ENCODE measurements at regions not wholly inside any gene's neighbourhood (a gene's known extent, or its start where the extent isn't known, plus 50 kb on each side); places are given as distances from the start of the nearest gene placed in this dataset.
"Not testable (repeated sequence)": the region's sequence is repeated elsewhere in the genome, so short reads cannot be mapped to it uniquely, and the experiment has no call there.

DNA sequence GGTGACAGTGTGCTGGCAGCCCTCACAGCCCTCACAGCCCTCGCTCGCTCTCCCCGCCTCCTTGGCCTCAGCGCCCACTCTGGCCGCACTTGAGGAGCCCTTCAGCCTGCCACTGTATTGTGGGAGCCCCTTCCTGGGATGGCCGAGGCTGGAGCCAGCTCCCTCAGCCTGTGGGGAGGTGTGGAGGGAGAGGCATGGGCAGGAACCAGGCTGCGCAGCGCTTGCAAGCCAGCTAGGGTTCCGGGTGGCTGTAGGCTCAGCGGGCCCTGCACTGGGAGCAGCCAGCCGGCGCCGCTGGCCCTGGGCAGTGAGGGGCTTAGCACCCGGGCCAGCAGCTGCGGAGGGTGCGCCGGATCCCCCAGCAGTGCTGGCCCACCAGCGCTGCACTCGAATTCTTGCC, 177.0 kb downstream of the MSX2 start:
- DNase-seq, result no peak

DNA sequence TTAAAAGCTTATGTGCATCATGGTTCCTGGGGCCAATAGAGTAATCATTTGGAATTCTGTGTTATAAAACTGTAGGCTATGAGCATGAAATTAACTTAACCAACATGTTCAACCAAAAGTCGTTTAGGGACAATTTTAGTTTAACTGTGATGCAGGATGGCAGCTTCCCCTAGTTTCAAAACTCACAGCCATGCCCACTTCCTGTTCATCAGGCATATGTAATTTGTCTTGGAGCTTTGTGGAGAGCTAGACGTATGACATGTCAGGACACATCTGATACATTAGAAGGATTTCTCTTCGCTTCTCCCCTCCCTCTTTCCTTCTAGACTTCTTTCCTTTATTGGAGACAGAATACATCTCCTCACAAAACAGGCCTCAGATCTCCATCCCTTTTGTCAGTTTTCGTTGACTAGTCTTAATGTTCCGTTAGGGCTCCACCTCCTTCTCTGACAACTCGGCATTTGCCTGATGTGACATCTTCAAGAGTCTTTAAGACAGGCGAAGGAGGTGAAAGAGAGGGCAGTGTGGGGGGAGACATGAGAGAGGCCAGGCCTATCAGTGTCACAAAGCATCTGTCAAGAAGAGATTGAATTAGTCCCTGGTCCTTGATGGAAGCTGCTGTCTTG, 176.0 kb downstream of the MSX2 start:
- DNase-seq, result peak; percentile 12

DNA sequence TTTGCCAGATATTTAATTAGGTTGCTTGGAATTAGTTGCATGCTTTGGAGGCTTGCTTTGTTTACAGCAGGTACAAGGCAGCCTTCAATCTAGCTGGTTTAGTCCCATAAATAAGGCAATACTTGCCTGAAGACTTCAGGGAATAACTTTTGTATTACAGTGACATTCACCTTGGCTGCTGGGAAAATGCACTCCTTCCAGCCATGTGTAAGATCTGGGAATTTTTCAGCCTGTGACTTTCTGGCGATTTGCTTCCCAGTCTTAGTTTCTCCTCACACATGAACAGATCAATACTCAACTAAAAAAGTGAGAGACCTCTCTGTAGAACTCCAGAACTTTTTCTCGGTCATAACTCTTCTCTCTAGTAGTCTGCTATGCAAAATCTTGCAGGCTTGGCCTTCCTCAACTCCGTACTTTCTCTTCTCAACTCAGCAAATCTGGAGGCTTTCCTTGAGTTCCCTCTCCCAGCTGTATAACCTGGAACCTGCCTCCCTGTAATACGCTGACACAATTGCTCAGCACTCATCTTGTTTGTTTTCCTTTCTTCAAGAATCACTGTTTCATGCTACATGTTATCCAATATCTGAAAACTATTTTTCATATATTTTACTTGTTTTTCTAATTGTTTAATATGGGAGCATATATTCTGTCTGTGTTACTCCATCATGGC, 173.0 kb downstream of the MSX2 start:
- no peak for DNase-seq

DNA sequence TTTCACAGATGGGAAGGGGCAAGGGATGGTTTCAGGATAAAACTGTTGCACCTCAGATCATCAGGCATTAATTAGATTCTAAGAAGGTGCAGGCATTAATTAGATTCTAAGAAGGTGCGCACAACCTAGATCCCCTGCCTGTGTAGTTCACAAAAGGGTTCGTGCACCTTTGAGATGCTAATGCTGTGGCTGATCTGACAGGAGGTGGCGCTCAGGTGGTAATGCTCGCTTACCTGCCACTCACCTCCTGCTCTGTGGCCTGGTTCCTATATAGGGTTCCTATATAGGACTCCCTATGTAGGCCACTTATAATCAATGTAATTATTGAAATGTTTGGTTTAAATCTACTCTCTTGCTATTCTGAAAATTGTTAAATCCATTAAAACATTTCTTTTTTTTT, 171.0 kb downstream of the MSX2 start:
- DNase-seq, result no peak

DNA sequence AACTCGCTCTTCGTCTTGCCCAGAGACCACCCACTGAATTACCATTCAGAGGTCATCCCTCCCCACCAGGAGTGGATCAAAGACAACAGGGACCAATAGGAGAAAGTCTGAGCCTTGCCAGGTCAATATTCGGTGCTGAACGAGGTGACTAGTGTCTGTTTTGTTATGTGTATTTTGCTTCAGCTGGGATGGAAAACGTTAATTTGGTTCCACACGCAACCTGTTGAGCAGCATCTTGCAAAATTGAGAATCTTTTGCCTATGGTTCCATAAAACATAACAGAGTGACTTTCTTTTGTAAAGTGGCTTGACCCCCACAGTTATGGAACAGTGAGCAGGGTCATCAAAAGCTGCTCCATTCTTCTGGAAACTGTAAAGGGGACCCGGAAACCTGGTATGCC, 168.4 kb downstream of the MSX2 start:
- DNase-seq, result no peak

DNA sequence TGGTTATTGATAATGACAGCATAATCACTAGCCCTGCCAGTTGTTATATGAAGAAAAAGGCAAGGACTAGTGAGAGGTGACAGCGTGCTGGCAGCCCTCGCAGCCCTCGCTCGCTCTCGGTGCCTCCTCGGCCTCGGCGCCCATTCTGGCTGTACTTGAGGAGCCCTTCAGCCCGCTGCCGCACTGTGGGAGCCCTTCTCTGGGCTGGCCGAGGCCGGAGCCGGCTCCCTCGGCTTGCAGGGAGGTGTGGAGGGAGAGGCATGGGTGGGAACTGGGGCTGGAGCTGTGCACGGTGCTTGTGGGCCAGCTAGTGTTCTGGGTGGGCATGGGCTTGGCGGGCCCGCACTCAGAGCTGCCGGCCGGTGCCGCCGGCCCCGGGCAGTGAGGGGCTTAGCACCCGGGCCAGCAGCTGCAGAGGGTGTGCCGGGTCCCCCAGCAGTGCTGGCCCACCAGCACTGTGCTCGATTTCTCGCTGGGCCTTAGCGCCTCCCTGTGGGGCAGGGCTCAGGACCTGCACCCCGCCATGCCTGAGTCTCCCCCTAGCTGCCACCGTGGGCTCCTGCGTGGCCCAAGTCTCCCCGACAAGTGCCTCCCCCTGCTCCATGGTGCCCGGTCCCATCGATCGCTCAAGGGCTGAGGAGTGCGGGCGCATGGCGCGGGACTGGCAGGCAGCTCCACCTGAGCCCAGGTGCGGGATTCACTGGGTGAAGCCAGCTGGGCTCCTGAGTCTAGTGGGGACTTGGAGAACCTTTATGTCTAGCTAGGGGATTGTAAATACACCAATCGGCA, 156.2 kb downstream of the MSX2 start:
- not testable (repeated sequence) for DNase-seq

DNA sequence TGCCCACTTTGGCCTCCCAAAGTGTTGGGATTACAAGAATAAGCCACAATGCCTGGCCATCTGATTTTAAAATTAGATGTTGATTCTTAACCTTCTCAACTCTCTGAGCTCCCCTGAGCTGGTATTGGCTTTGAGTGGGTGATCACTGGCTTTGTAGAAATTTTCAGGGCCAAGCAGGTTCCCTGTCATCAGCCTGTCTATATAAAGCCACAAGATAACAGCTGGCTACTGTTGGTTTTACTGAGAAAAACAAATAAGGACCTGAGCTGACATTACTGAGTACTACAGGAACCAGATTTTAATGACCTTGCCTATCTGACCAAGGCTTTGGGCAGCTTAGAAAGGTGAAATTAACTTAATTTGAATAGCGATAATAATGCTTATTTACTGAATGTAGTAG, 153.6 kb downstream of the MSX2 start:
- DNase-seq, result no peak

DNA sequence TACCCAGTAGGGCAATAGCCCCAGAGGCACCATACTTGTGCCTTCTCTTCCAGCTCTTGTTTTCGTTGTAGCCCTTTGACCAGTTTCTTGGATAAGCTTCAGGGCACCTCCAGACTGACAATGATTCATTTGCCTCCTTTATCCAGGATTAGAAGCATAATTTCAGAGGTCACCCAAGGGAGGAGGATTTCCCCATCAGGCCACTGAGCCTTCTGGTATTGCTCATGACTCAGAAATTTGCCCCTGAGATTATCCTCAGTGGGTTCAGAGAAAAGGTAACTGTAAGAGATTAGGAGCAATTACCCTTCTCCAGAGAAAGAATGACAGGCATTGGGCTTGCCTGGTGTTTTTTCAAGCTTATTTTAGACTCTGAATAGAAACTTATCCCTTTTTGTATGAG, 147.9 kb downstream of the MSX2 start:
- no peak for DNase-seq

DNA sequence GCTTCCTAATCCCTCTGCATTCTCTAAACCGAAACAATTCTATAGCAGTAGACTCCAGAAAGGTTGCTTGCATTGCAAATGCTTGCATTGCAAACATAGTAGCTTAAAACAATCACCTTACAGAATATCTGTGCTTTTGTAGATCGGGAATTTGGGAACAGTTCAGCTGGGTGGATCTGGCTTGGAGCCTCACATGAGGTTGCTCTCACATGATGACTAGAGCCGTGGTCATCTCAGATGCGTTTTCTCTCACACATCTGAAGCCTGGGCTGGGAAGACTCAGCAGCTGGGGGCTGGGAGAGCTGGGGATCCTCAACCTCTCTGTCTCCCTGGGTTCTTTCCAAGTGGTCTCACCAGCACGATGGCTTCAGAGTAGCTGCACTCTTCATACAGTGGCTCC, 127.8 kb downstream of the MSX2 start:
- DNase-seq, result no peak

DNA sequence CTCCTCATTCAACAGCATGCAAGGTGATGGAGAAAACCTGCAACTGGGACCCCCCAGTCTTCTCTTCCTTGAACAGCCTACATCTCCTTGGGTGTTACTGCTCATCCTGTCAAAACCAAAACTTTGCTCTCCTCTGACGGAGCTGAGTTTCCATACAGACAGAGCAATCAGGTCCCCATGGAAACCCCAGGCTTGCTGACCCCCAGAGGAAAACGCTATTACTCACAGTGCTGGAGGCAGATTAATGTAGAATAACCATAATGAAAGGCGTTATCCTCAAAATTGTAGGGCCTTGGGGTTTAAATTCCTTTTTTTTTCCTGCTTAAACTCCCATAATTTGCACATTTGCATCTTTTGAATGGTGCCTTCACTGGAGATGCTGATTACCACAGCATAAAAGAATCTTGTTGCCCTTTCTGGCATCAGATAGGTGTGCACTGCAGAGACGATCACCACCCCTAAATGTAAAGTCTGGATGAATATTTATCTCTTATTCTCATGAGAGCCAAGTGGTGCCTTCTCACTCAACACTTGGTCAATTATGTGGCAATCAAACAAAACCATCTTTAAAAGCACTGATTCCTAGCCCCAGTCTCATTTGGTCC, 126.3 kb downstream of the MSX2 start:
- no peak for DNase-seq

DNA sequence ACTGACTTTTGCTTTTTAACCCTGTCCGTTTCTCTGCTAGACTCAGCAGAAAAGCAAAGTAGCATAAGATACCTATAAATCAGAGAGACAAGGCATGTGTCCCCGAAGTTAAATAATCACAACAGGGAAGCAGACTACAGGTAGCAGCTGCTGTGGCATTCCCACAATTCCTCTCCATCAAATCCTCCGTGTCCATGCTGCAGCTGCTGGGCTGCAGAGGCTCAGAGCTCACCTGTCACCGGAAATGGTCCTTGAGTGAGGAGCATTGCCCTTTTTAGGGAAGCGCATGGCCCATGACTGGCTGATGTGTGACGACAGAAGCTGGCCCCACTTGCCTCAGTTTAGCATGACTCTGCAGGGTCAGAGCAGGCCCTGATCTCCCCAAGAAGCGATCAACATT, 125.0 kb downstream of the MSX2 start:
- DNase-seq, result no peak

DNA sequence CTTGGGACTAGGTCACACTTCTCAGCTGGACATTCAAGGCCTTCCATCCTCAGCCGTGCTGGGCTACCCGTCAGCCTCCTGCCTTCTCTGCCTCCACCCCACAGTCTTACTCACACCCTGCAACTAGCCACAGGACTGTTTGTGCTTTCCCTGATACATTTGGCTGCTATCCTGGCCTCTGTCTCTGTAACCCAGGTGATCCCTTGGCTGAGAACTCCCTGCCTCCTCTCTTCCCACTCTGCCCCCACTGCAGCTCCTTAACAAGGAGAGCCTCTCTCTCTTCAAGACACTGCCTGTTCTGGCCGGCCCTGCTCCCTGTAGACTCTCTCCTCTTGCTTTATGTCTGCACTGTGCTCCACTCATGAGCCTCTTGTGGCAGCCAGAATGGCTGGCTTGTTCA, 120.6 kb downstream of the MSX2 start:
- DNase-seq, result no peak

DNA sequence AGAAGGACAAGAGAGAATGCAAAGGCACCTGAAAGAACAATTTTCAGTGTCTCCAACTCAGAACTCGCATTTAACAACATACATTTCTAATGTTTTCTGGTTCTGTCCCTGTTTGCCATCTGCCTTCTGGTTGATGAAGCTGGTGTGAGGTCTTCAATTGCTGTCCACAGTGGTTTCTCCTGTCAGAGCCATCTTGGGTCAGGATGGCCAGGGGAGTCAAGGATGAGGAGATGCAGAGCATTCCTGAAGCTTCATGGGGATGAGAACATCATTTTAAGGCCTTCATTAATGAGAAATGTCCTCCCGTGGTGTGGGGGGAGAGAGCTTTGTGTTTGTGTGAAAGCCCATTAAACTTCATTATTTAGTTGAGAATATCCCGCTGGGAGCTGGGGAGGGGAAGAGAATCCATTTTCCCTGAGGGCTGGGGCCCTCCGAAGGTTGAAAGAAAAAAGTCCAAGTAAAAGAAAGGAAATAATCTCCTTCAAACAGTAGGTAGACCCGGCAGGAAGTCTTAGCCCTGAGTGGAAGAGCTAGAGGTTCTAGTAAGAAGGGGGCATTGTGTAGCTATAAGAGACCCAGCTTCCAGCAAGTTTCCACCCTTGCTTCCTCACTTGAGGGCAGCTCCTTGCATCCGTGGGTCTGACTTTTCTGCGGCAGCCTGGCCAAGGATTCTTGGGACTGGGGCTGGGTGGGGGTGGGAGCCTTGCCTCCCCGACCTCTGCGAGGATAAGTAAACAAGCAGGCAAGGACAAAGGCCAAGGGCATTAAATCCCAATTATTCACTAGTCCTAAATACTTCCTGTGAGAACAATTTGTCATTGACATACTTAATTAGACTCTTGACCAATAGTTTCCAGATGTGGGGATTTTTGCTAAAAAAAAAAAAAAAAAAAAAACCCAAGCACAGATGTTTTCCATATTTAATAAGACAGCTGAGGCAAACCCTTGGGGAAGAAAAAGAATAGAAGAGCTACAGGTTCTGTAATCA, 119.2 kb downstream of the MSX2 start:
- DNase-seq, result peak; percentile 18

DNA sequence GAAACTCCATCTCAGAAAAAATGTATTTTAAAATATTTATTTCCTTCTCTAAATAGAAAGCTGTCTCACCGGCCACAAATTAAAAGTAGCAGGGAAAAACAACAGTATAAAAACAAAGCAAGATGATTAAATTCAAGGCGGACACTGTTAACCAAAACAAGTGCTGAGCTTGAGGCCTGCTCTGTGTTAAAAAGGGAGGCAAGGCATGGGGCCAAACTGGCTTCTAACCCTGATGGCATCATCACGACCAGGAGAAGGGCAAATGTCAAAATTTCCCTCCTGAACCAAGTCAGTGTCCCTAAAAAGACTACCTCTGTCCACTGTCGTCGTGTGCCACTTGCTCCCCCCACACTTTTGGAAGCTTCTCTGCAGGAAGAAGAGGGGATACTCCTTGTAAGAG, 116.1 kb downstream of the MSX2 start:
- no peak for DNase-seq

DNA sequence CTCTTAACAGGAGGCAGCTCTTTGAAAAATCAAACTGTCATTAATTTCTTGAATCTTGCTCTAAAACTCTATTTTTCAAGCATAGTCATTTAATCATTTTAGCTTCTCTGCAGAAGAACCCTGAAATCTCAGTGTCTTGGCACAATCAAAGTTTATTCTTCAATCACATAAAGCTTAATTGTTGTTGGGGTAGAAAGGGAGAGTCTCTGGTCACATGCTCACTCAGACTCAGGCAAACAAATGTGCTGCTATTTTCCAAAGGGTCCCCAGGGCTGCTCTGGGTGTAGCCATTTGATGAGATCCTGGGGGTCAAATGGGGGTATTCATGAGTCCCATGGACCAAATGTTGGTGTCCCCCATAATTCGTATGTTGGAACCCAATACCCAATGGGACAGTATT, 114.8 kb downstream of the MSX2 start:
- no peak for DNase-seq

DNA sequence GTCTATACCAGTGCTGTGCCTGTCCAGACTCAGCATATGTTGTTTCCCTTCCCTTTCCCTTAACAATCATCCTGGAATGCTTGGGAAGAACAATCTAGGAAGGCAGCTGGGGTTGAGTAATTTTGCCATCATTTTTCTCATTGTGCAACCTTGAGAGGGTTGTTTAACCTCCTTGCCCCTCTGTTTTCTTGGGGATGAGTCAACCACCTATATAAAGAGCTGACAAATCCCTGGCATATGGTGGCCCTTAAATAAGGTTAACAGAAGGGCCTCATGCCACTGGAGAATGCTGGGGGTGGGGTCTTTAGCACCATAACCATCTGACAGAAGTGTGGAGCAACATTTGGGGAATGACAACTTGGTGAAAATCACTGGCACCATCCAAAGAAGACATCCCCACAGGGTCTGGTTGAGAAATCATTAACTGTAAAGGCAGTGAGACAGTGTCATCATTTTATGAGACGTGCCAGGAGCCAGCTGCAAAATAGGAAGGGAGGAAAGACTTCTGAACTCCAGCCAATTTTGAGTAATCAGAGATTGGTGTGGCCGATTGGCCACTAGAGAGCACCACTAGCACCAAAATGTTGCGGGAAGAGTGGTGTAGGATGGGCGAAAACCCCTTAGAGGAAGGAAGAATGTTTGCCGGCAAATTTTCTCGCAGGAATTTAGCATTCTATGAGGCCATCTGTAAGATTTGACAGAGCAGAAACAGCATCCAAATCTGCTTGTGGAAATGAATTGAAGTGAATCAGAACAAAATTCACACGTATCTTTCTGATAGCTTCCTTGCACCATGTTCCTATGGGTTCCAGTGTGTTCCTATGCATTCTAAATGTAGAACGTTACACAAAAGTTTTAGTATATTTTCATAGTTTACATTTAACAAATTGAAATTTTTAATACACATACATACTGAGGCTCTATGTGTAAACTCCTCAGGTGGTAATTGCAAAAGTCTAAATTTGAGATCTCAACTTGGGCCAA, 113.8 kb downstream of the MSX2 start:
- DNase-seq, result peak; percentile 97

DNA sequence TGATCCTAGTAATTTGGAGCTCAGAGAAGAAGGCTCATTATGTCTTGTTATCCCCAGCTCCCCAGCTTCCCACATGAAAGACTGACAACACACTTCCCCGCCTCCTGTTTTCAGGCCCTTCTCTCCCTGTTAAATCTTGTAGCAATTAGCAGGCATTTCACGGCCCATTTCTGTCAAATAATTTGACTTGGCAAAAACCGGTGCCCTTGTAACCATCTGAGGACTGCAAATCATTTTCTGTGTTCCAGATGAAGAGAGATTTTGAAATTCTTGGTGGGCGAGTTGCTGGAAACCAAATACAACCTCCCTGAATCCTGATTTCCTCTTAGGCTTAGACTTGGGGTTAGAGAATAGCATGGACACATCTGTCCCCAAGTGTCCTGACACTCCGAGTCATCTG, 109.7 kb downstream of the MSX2 start:
- DNase-seq, result peak; percentile 37

DNA sequence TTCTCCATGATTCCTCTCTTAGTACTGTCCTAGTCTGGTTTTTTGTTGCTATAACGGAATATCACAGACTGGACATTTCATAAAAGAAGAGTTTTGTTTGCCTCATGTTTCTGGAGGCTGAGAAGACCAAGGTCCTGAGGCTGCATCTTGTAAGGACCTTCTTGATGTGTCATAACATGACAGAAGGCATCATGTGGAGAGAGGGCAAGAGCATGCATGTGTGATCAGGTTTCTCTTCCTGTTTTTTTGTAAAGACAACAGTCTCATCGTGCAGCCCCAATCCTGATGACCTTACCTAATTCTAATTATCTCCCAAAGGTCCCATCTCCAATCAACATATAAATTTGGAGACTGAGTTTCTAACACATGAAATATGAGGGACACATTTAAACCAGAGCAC, 108.4 kb downstream of the MSX2 start:
- no peak for DNase-seq

DNA sequence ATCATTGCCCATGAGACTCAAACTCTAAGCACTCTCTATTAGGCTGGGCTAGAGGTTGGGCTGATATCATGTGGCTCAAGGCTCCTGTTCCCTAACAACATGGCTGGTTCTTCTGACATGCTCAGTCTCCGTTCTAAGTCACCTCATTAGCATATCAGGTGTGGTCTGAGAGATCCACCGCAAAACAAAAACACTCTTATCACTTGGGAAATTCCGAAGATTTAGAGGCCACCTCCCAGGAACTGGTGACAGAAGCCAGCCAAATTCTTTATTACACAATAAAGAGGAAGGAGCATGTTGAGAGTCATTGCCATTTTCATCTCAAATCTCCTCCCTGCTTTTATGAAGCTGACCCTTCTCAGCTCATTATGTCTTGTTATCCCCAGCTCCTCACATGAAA, 107.6 kb downstream of the MSX2 start:
- no peak for DNase-seq

DNA sequence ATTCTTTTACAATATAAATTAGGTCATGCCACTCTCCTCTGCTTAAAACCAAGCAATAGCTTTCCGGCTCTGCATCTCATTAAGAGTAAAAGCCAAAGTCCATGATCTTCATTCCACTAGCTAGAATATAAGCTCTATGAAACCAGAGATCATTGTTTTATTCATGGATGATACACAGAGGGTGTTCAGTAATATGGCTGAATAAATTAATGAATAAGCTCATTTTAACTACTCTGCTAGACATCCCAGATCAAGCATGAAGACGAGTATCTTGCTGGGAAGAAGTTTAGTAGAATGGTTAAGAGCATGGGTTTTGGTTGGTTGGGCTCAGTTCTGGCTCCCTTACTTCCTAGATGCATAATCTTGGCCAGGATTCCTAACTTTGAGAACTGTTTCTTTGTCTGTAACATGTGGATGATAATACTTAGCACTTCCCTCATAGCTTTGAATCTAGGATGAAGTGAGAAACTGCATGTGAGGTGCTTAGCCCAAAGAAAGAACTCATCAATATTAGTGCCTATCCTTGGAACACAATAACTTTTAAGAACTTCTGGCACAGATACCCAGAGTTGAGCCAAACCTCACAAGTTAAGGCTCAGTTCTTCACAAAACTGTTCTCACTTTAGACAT, 106.8 kb downstream of the MSX2 start:
- no peak for DNase-seq

DNA sequence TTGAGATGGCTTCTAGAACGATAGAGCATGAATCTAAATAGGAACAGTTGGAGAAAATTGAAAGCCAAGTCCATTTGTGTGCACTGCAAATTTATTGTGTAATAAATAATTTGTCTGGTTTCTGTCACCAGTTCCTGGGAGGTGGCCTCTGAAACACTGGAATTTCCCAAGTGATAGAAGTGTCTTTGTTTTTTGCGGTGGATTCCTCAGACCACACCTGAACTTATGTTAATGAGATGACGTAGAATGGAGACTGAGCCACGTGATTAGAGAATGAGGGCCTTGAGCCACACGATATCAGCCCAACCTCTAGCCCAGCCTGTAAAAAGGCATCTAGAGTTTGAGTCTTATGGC, 105.1 kb downstream of the MSX2 start:
- DNase-seq, result no peak
